ENCODE measurements at regions not wholly inside any gene's neighbourhood (a gene's known extent, or its start where the extent isn't known, plus 50 kb on each side); places are given as distances from the start of the nearest gene placed in this dataset.

- TF ChIP-seq CTCF (conservative IDR thresholded peaks at IDR 0.05; ENCODE audit: low read length) (no peak), EZH2phosphoT487 (IDR thresholded peaks at IDR 0.05; ENCODE audit: borderline replicate concordance) (no peak)
These were observed 281.9 kb upstream of the FN1 start for GRCh38 chr2:215717501-215718381.
